Thoracic aorta (tissue), 2 donors: ENCODE measurements at regions not wholly inside any gene's neighbourhood (a gene's known extent, or its start where the extent isn't known, plus 50 kb on each side); places are given as distances from the start of the nearest gene placed in this dataset.

Experiments
- ATAC-seq: fragments of 150-250 bp; one replicate; pipeline ENCODE4 v1.8.0; 2017; ENCODE audit warnings: low read depth; ENCODE audit not compliant: insufficient number of reproducible peaks, low FRiP score
- DNase-seq: peaks from one replicate; pipeline ENCODE4 v3.0.0-alpha.2; 2020; ENCODE audit warnings: low spot score
- H3K27ac ChIP-seq, 2 donors: fragments of 200-600 bp; sonication (generic); 1 replicate in 1 of 2; 2 replicates in 1 of 2; pipeline ENCODE4 v1.5.1; 2016; ENCODE audit warnings: mild to moderate bottlenecking in 2 of 2, moderate library complexity in 2 of 2
- H3K27me3 ChIP-seq: fragments of 200-600 bp; sonication (generic); replicated peaks from 2 replicates; pipeline ENCODE4 v1.6.0; 2016; ENCODE audit warnings: mild to moderate bottlenecking; ENCODE audit not compliant: insufficient read depth
- H3K36me3 ChIP-seq: fragments of 200-600 bp; sonication (generic); one replicate; pipeline ENCODE4 v1.5.1; 2016
- H3K4me1 ChIP-seq, 2 donors: fragments of 200-600 bp; sonication (generic); 1 replicate in 1 of 2; 2 replicates in 1 of 2; pipeline versions ENCODE4 v1.5.1 to v1.6.0; 2016; ENCODE audit warnings: low read depth in 2 of 2, mild to moderate bottlenecking in 1 of 2; ENCODE audit not compliant: control insufficient read depth in 1 of 2
- H3K4me3 ChIP-seq: fragments of 200-600 bp; sonication (generic); 2 replicates; pipeline ENCODE4 v1.5.1; 2016; ENCODE audit warnings: mild to moderate bottlenecking
- H3K9me3 ChIP-seq: fragments of 200-600 bp; sonication (generic); 2 replicates; pipeline ENCODE4 v1.5.1; 2016
- TF ChIP-seq, protein P1 (sequence below): fragments of 200-600 bp; sonication (generic); IDR thresholded peaks from one replicate; pipeline ENCODE4 v1.5.1; 2019; ENCODE audit warnings: antibody characterized with exemption

GRCh38 chr15:96747291-96747690 is 416.8 kb downstream of the NR2F2 start:
- no peak for ATAC-seq
- Histone ChIP-seq H3K4me1 (no peaks in the 10 kb centered on the region), H3K27ac (no peak overlapping the region), H3K36me3 (no peaks in the 10 kb centered on the region), H3K9me3 (no peaks in the 10 kb centered on the region), H3K27me3 (no peaks in the 10 kb centered on the region), H3K4me3 (no peak overlapping the region)
- no peak for DNase-seq
- TF ChIP-seq, protein P1, sequence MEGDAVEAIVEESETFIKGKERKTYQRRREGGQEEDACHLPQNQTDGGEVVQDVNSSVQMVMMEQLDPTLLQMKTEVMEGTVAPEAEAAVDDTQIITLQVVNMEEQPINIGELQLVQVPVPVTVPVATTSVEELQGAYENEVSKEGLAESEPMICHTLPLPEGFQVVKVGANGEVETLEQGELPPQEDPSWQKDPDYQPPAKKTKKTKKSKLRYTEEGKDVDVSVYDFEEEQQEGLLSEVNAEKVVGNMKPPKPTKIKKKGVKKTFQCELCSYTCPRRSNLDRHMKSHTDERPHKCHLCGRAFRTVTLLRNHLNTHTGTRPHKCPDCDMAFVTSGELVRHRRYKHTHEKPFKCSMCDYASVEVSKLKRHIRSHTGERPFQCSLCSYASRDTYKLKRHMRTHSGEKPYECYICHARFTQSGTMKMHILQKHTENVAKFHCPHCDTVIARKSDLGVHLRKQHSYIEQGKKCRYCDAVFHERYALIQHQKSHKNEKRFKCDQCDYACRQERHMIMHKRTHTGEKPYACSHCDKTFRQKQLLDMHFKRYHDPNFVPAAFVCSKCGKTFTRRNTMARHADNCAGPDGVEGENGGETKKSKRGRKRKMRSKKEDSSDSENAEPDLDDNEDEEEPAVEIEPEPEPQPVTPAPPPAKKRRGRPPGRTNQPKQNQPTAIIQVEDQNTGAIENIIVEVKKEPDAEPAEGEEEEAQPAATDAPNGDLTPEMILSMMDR, result no peak

- H3K27me3 ChIP-seq, result no peaks in the 10 kb centered on the region
- H3K4me1 ChIP-seq, result no peaks in the 10 kb centered on the region
- TF ChIP-seq, protein P1, result no peak
- ATAC-seq (no peak), DNase-seq (no peak)
- no peaks in the 10 kb centered on the region for H3K36me3 ChIP-seq
- H3K27ac ChIP-seq, result no peak overlapping the region
- no peaks in the 10 kb centered on the region for H3K9me3 ChIP-seq
- no peak overlapping the region for H3K4me3 ChIP-seq
Measured at GRCh38 chr15:96750361-96750760, 419.9 kb downstream of the NR2F2 start.

- DNase-seq (no peak), ATAC-seq (no peak)
- Histone ChIP-seq H3K27me3 (no peaks in the 10 kb centered on the region), H3K4me1 (no peaks in the 10 kb centered on the region), H3K4me3 (no peak overlapping the region), H3K9me3 (no peaks in the 10 kb centered on the region), H3K27ac (no peak overlapping the region), H3K36me3 (no peaks in the 10 kb centered on the region)
- TF ChIP-seq, protein P1, result no peak
Measured at GRCh38 chr15:96756146-96756545, 425.6 kb downstream of the NR2F2 start.

DNA sequence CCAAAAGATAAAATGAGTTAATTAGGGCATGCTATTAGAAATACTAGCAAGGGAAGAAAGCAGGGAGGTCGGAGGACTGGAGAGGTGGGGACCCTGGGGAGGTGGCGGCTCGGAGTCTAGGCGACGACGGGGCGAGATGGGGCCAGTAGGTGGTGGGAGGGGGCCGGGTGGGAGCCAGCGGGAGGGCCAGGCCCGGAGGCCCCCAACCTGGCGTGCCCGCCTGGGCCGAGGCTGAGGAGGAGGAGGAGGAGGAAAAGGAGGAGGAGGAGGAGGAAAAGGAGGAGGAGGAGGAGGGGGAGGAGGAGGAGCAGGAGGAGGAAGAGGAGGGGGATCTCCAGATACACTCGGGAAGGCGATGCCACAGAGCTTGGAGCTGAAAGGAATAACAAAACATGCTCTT is 426.2 kb downstream of the NR2F2 start:
- Histone ChIP-seq H3K36me3 (no peaks in the 10 kb centered on the region), H3K4me3 (no peak overlapping the region), H3K27me3 (no peaks in the 10 kb centered on the region), H3K4me1 (no peaks in the 10 kb centered on the region), H3K9me3 (no peaks in the 10 kb centered on the region), H3K27ac (no peak overlapping the region)
- DNase-seq, result no peak
- TF ChIP-seq, protein P1, result no peak
- ATAC-seq, result no peak

DNA sequence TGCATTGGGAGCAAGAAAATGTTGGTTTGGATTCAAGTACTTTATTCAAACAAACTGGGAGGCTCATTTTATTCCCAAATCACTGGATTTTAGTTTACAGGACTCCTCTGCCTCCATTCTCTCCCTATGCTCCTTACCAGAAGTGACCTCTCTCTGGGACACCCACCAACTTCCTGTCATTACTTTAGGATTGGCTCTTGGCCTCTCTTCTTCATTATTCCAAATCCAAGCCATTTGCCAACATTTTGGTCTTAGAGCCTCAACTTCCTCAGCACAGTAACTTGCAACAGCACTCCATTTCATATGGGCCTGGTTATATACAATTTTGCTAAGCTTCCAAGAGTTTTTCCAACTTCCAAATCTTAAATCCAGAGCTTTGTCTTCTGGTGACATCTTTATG is 432.1 kb downstream of the NR2F2 start:
- no peak for ATAC-seq
- TF ChIP-seq, protein P1, result no peak

More for the DNA sequence above, 432.1 kb downstream of the NR2F2 start:
- H3K4me1 ChIP-seq, result no peaks in the 10 kb centered on the region
- H3K36me3 ChIP-seq, result no peaks in the 10 kb centered on the region
- no peaks in the 10 kb centered on the region for H3K9me3 ChIP-seq
- no peak overlapping the region for H3K27ac ChIP-seq
- DNase-seq, result no peak
- no peaks in the 10 kb centered on the region for H3K27me3 ChIP-seq
- no peak overlapping the region for H3K4me3 ChIP-seq
